HG02938 (cell line): ENCODE measurements at regions not wholly inside any gene's neighbourhood (a gene's known extent, or its start where the extent isn't known, plus 50 kb on each side); places are given as distances from the start of the nearest gene placed in this dataset.
"Not testable (repeated sequence)": the region's sequence is repeated elsewhere in the genome, so short reads cannot be mapped to it uniquely, and the experiment has no call there.

Experiments used
- ATAC-seq: cut with Tn5 transposase; IDR thresholded peaks from one replicate; pipeline ENCODE4 v1.9.1; 2021; ENCODE audit warnings: mild to moderate bottlenecking, moderate library complexity; ENCODE audit not compliant: unreplicated experiment

GRCh38 chr9:32067261-32067660 is 317.2 kb upstream of the ACO1 start:
- ATAC-seq = no peak

- ATAC-seq = no peak
Observed at GRCh38 chr9:32069169-32069813, 315.2 kb upstream of the ACO1 start.

GRCh38 chr9:32069969-32070368 is 314.5 kb upstream of the ACO1 start:
- no peak for ATAC-seq

GRCh38 chr9:32072570-32072969 is 311.9 kb upstream of the ACO1 start:
- no peak for ATAC-seq

GRCh38 chr9:32092031-32092430 is 292.4 kb upstream of the ACO1 start:
- ATAC-seq = no peak

- no peak for ATAC-seq
Observed at GRCh38 chr9:32117291-32117690, 267.2 kb upstream of the ACO1 start.

- ATAC-seq = no peak
Observed at GRCh38 chr9:32128546-32128945, 255.9 kb upstream of the ACO1 start.

- ATAC-seq = not testable (repeated sequence)
Observed at GRCh38 chr9:32130709-32131108, 253.7 kb upstream of the ACO1 start.

GRCh38 chr9:32136700-32137339 is 247.6 kb upstream of the ACO1 start:
- no peak for ATAC-seq

GRCh38 chr9:32142074-32142473 is 242.4 kb upstream of the ACO1 start:
- no peak for ATAC-seq

GRCh38 chr9:32148553-32148952 is 235.9 kb upstream of the ACO1 start:
- not testable (repeated sequence) for ATAC-seq

GRCh38 chr9:32161209-32161608 is 223.2 kb upstream of the ACO1 start:
- peak; percentile 23 for ATAC-seq

GRCh38 chr9:32161720-32162119 is 222.7 kb upstream of the ACO1 start:
- peak; percentile 87 for ATAC-seq

GRCh38 chr9:32166316-32166715 is 218.1 kb upstream of the ACO1 start:
- ATAC-seq = not testable (repeated sequence)

- ATAC-seq = no peak
Observed at GRCh38 chr9:32171339-32171738, 213.1 kb upstream of the ACO1 start.

GRCh38 chr9:32172256-32172655 is 212.2 kb upstream of the ACO1 start:
- ATAC-seq = no peak

GRCh38 chr9:32177396-32177795 is 207.0 kb upstream of the ACO1 start:
- no peak for ATAC-seq

GRCh38 chr9:32180597-32180996 is 203.8 kb upstream of the ACO1 start:
- ATAC-seq = no peak

GRCh38 chr9:32200241-32200640 is 184.2 kb upstream of the ACO1 start:
- ATAC-seq = no peak

GRCh38 chr9:32200896-32201295 is 183.5 kb upstream of the ACO1 start:
- no peak for ATAC-seq

- not testable (repeated sequence) for ATAC-seq
Observed at GRCh38 chr9:32209164-32209563, 175.3 kb upstream of the ACO1 start.

GRCh38 chr9:32218100-32218767 is 166.2 kb upstream of the ACO1 start:
- peak; percentile 100 for ATAC-seq
